Mesenchymal stem cell (in vitro differentiated cells and primary cell): ENCODE measurements at regions not wholly inside any gene's neighbourhood (a gene's known extent, or its start where the extent isn't known, plus 50 kb on each side); places are given as distances from the start of the nearest gene placed in this dataset.

Source experiments
- DNase-seq: peaks from one replicate; pipeline ENCODE4 v3.0.0-alpha.2; 2013
- H2AFZ ChIP-seq: one replicate; pipeline ENCODE4 v1.6.1; 2013; ENCODE audit warnings: low read depth, mild to moderate bottlenecking, control low read depth, inconsistent platforms, low read length, moderate library complexity
- H2AK5ac ChIP-seq: 2 replicates; pipeline ENCODE4 v1.6.1; 2013; ENCODE audit warnings: low read length, moderate library complexity, mild to moderate bottlenecking, inconsistent platforms; ENCODE audit not compliant: severe bottlenecking
- H2BK120ac ChIP-seq: one replicate; pipeline ENCODE4 v1.6.1; 2013; ENCODE audit warnings: low read depth, mild to moderate bottlenecking, inconsistent platforms, low read length, moderate library complexity
- H2BK12ac ChIP-seq, 2 experiments: one replicate each; pipeline ENCODE4 v1.6.1; 2013; ENCODE audit warnings: inconsistent platforms in 2 of 2, low read length in 2 of 2, mild to moderate bottlenecking in 2 of 2, moderate library complexity in 2 of 2, control low read depth in 1 of 2
- H2BK15ac ChIP-seq: one replicate; pipeline ENCODE4 v1.6.1; 2013; ENCODE audit warnings: mild to moderate bottlenecking, low read depth, inconsistent platforms; ENCODE audit not compliant: poor library complexity, severe bottlenecking
- H2BK5ac ChIP-seq: 2 replicates; pipeline ENCODE4 v1.6.1; 2013; ENCODE audit warnings: low read depth, mild to moderate bottlenecking, low read length, control low read depth, inconsistent platforms; ENCODE audit not compliant: poor library complexity, severe bottlenecking
- H3K14ac ChIP-seq, 2 experiments: one replicate each; pipeline ENCODE4 v1.6.1; 2013; ENCODE audit warnings: inconsistent platforms in 2 of 2, low read length in 2 of 2, control low read depth in 1 of 2, mild to moderate bottlenecking in 1 of 2, moderate library complexity in 1 of 2
- H3K18ac ChIP-seq, 2 experiments: one replicate each; pipeline ENCODE4 v1.6.1; 2013; ENCODE audit warnings: inconsistent platforms in 2 of 2, low read length in 2 of 2, control low read depth in 1 of 2, low read depth in 1 of 2, mild to moderate bottlenecking in 1 of 2
- H3K23ac ChIP-seq, 2 experiments: one replicate each; pipeline ENCODE4 v1.6.1; 2013; ENCODE audit warnings: inconsistent platforms in 2 of 2, low read length in 2 of 2, mild to moderate bottlenecking in 2 of 2, moderate library complexity in 2 of 2, control low read depth in 1 of 2
- H3K27ac ChIP-seq: 2 replicates; pipeline ENCODE4 v1.5.1; 2013; ENCODE audit warnings: mild to moderate bottlenecking, moderate library complexity, low read length, control low read depth, inconsistent platforms; ENCODE audit not compliant: poor library complexity, severe bottlenecking
- H3K27me3 ChIP-seq, 2 experiments: 2 replicates each; pipeline versions ENCODE4 v1.6.1 to v1.7.0; 2013; ENCODE audit warnings: low read length in 2 of 2, mild to moderate bottlenecking in 2 of 2, moderate library complexity in 2 of 2, control low read depth in 1 of 2, inconsistent platforms in 1 of 2; ENCODE audit not compliant: control insufficient read depth in 1 of 2, insufficient read depth in 1 of 2
- H3K36me3 ChIP-seq, 2 experiments: 2 replicates each; pipeline versions ENCODE4 v1.6.1 to v1.7.0; 2013; ENCODE audit warnings: low read length in 2 of 2, control low read depth in 1 of 2, inconsistent platforms in 1 of 2, low read depth in 1 of 2, mild to moderate bottlenecking in 1 of 2; ENCODE audit not compliant: insufficient read depth in 2 of 2, control insufficient read depth in 1 of 2
- H3K4ac ChIP-seq, 2 experiments: one replicate each; pipeline ENCODE4 v1.6.1; 2013; ENCODE audit warnings: inconsistent platforms in 2 of 2, low read length in 2 of 2, mild to moderate bottlenecking in 2 of 2, moderate library complexity in 2 of 2, control low read depth in 1 of 2, low read depth in 1 of 2
- H3K4me1 ChIP-seq: 2 replicates; pipeline ENCODE4 v1.6.1; 2013; ENCODE audit warnings: low read depth, low read length, control low read depth; ENCODE audit not compliant: control insufficient read depth, insufficient read depth
- H3K4me2 ChIP-seq: 2 replicates; pipeline ENCODE4 v1.6.1; 2013; ENCODE audit warnings: low read length, mild to moderate bottlenecking, inconsistent platforms; ENCODE audit not compliant: poor library complexity, severe bottlenecking
- H3K4me3 ChIP-seq, 2 experiments: 2 replicates each; pipeline versions ENCODE4 v1.5.1 to v1.7.0; 2013; ENCODE audit warnings: low read length in 2 of 2, mild to moderate bottlenecking in 2 of 2, control low read depth in 1 of 2, low read depth in 1 of 2; ENCODE audit not compliant: insufficient read depth in 1 of 2
- H3K79me1 ChIP-seq: replicated peaks from 2 replicates; pipeline ENCODE4 v1.6.1; 2013; ENCODE audit warnings: mild to moderate bottlenecking, control low read depth, low read length, inconsistent platforms; ENCODE audit not compliant: poor library complexity, severe bottlenecking
- H3K9ac ChIP-seq: 2 replicates; pipeline ENCODE4 v1.7.0; 2013; ENCODE audit warnings: mild to moderate bottlenecking, low read length, moderate library complexity
- H3K9me3 ChIP-seq: 2 replicates; pipeline ENCODE4 v1.7.0; 2013; ENCODE audit warnings: mild to moderate bottlenecking, low read length; ENCODE audit not compliant: control insufficient read depth
- H4K8ac ChIP-seq: one replicate; pipeline ENCODE4 v1.6.1; 2013; ENCODE audit warnings: inconsistent platforms, mild to moderate bottlenecking, low read length, moderate library complexity
- H4K91ac ChIP-seq: one replicate; pipeline ENCODE4 v1.6.1; 2013; ENCODE audit warnings: mild to moderate bottlenecking, low read length, inconsistent platforms
- WGBS: methylation state at CpG from one replicate; pipeline ENCODE4 v1.1.7; 2013; ENCODE audit warnings: mixed read lengths; 5-methylcytosine and 5-hydroxymethylcytosine counted together

- no peak overlapping the region for H3K23ac ChIP-seq
- no peak overlapping the region for H2BK5ac ChIP-seq
- H2BK15ac ChIP-seq: no peak overlapping the region
- H3K18ac ChIP-seq: no peak overlapping the region
- H2AFZ ChIP-seq: no peak overlapping the region
- H3K27me3 ChIP-seq: no peaks in the 10 kb centered on the region
- WGBS: no CpG with 5 or more reads among the region's 1 CpG
- H3K4ac ChIP-seq: no peak overlapping the region
- H3K4me1 ChIP-seq: no peaks in the 10 kb centered on the region
- H2BK12ac ChIP-seq: no peak overlapping the region
- no peak overlapping the region for H4K8ac ChIP-seq
- no peak overlapping the region for H3K4me3 ChIP-seq
- no peak overlapping the region for H2AK5ac ChIP-seq
- DNase-seq: no peak
- no peaks in the 10 kb centered on the region for H3K36me3 ChIP-seq
- no peaks in the 10 kb centered on the region for H3K79me1 ChIP-seq
- no peak overlapping the region for H4K91ac ChIP-seq
- no peak overlapping the region for H3K9ac ChIP-seq
- no peak overlapping the region for H3K14ac ChIP-seq
- H3K9me3 ChIP-seq: peaks cover 2% of the 10 kb centered on the region
- H2BK120ac ChIP-seq: no peak overlapping the region
- no peak overlapping the region for H3K27ac ChIP-seq
- no peak overlapping the region for H3K4me2 ChIP-seq
These were observed 52.7 kb upstream of the KIAA0040 start for GRCh38 chr1:175245324-175245723.

GRCh38 chr1:175244206-175244605, 51.6 kb upstream of the KIAA0040 start:
- Histone ChIP-seq H3K27ac (no peak overlapping the region), H3K4me3 (no peak overlapping the region), H2BK120ac (no peak overlapping the region), H3K18ac (no peak overlapping the region), H4K91ac (no peak overlapping the region), H3K4ac (no peak overlapping the region), H3K79me1 (no peaks in the 10 kb centered on the region), H2BK5ac (no peak overlapping the region), H3K9ac (no peak overlapping the region), H2AFZ (no peak overlapping the region), H3K9me3 (peaks cover 2% of the 10 kb centered on the region), H3K4me2 (no peak overlapping the region), H3K27me3 (no peaks in the 10 kb centered on the region), H2BK15ac (no peak overlapping the region), H3K36me3 (no peaks in the 10 kb centered on the region), H3K14ac (no peak overlapping the region), H2BK12ac (no peak overlapping the region), H4K8ac (no peak overlapping the region), H3K23ac (no peak overlapping the region), H3K4me1 (no peaks in the 10 kb centered on the region), H2AK5ac (no peak overlapping the region)
- 72% methylated on average over 1 of the region's 1 CpG for WGBS
- DNase-seq: no peak
